Smooth muscle cell (in vitro differentiated cells): ENCODE measurements at regions not wholly inside any gene's neighbourhood (a gene's known extent, or its start where the extent isn't known, plus 50 kb on each side); places are given as distances from the start of the nearest gene placed in this dataset.

ENCODE experiments used
- DNase-seq: peaks from one replicate; lab custom pipeline; 2025; ENCODE audit not compliant: unreplicated experiment; lab: John Stamatoyannopoulos, UW
- H2AFZ ChIP-seq: fragments of 200-600 bp; sonication (generic); 2 replicates; pipeline ENCODE4 v1.6.0; 2016; ENCODE audit warnings: antibody characterized with exemption, low read depth, mild to moderate bottlenecking
- H3F3A ChIP-seq: fragments of 200-600 bp; sonication (generic); 2 replicates; pipeline ENCODE4 v1.6.0; 2017; ENCODE audit warnings: antibody characterized with exemption, low read depth
- H3K27ac ChIP-seq: fragments of 200-600 bp; sonication (generic); 2 replicates; pipeline ENCODE4 v1.5.1; 2016; ENCODE audit warnings: low read depth, mild to moderate bottlenecking
- H3K27me3 ChIP-seq: fragments of 200-600 bp; sonication (generic); 2 replicates; pipeline ENCODE4 v1.6.1; 2016; ENCODE audit warnings: low read depth, mild to moderate bottlenecking
- H3K36me3 ChIP-seq: fragments of 200-600 bp; sonication (generic); 2 replicates; pipeline ENCODE4 v1.5.1; 2016; ENCODE audit warnings: low read depth
- H3K4me1 ChIP-seq: fragments of 200-600 bp; sonication (generic); 2 replicates; pipeline ENCODE4 v1.5.1; 2016; ENCODE audit warnings: low read depth
- H3K4me2 ChIP-seq: fragments of 200-600 bp; sonication (generic); 2 replicates; pipeline ENCODE4 v1.6.0; 2016; ENCODE audit warnings: mild to moderate bottlenecking
- H3K4me3 ChIP-seq: fragments of 200-600 bp; sonication (generic); 2 replicates; pipeline ENCODE4 v1.5.1; 2016; ENCODE audit warnings: mild to moderate bottlenecking
- H3K79me2 ChIP-seq: fragments of 200-600 bp; sonication (generic); 2 replicates; pipeline ENCODE4 v1.6.0; 2016; ENCODE audit warnings: low read depth, mild to moderate bottlenecking
- H3K9ac ChIP-seq: fragments of 200-600 bp; sonication (generic); 2 replicates; pipeline ENCODE4 v1.6.0; 2016; ENCODE audit warnings: low read depth
- H3K9me3 ChIP-seq: fragments of 200-600 bp; sonication (generic); replicated peaks from 2 replicates; pipeline ENCODE4 v1.5.1; 2016; ENCODE audit warnings: low read depth
- H4K20me1 ChIP-seq: fragments of 200-600 bp; sonication (generic); 2 replicates; pipeline ENCODE4 v1.6.0; 2016; ENCODE audit warnings: low read depth
- CTCF ChIP-seq: fragments of 200-600 bp; sonication (generic); IDR thresholded peaks from 2 replicates; pipeline ENCODE4 v1.5.1; 2017; ENCODE audit warnings: borderline replicate concordance, mild to moderate bottlenecking, antibody characterized with exemption; ENCODE audit not compliant: insufficient read depth, poor library complexity, severe bottlenecking
- WGBS: methylation state at CpG from one replicate; pipeline ENCODE4 v1.1.7; 2016; ENCODE audit warnings: low lambda C conversion rate; 5-methylcytosine and 5-hydroxymethylcytosine counted together

GRCh38 chr1:200281201-200281835, 128.5 kb downstream of the ZNF281 start:
- no peak for DNase-seq
- no peaks in the 10 kb centered on the region for H3K9me3 ChIP-seq
- H3K4me2 ChIP-seq: no peak overlapping the region
- TF ChIP-seq CTCF: no peak
- H3K27ac ChIP-seq: no peak overlapping the region
- no peaks in the 10 kb centered on the region for H3F3A ChIP-seq
- H3K27me3 ChIP-seq: no peaks in the 10 kb centered on the region
- H3K36me3 ChIP-seq: no peaks in the 10 kb centered on the region
- no peak overlapping the region for H2AFZ ChIP-seq
- H3K79me2 ChIP-seq: no peaks in the 10 kb centered on the region
- no peaks in the 10 kb centered on the region for H3K4me1 ChIP-seq
- no peak overlapping the region for H3K4me3 ChIP-seq
- H4K20me1 ChIP-seq: no peaks in the 10 kb centered on the region
- no peak overlapping the region for H3K9ac ChIP-seq
- WGBS: 93% methylated on average over 8 of the region's 8 CpGs

- Histone ChIP-seq H3K36me3 (no peaks in the 10 kb centered on the region), H3K79me2 (no peaks in the 10 kb centered on the region), H3K4me3 (no peak overlapping the region), H3K9ac (no peak overlapping the region), H3K27me3 (no peaks in the 10 kb centered on the region), H3K27ac (no peak overlapping the region), H3K4me2 (no peak overlapping the region), H3K4me1 (no peaks in the 10 kb centered on the region), H4K20me1 (no peaks in the 10 kb centered on the region), H3F3A (no peaks in the 10 kb centered on the region), H3K9me3 (no peaks in the 10 kb centered on the region), H2AFZ (no peak overlapping the region)
- TF ChIP-seq CTCF: peak; percentile 57
- WGBS: 39% methylated on average over 4 of the region's 4 CpGs
- no peak for DNase-seq
Measured at GRCh38 chr1:200279810-200280411, 129.9 kb downstream of the ZNF281 start.

GRCh38 chr1:200275816-200276453, 133.9 kb downstream of the ZNF281 start:
- H3K4me3 ChIP-seq: no peak overlapping the region
- no peaks in the 10 kb centered on the region for H3K27me3 ChIP-seq
- TF ChIP-seq CTCF: no peak
- no peaks in the 10 kb centered on the region for H3F3A ChIP-seq
- WGBS: 83% methylated on average over 9 of the region's 9 CpGs
- no peaks in the 10 kb centered on the region for H3K79me2 ChIP-seq
- H3K36me3 ChIP-seq: no peaks in the 10 kb centered on the region
- no peaks in the 10 kb centered on the region for H4K20me1 ChIP-seq
- no peak for DNase-seq
- H3K9me3 ChIP-seq: no peaks in the 10 kb centered on the region
- no peaks in the 10 kb centered on the region for H3K4me1 ChIP-seq
- H2AFZ ChIP-seq: no peak overlapping the region
- peak overlapping the region; percentile 10 for H3K4me2 ChIP-seq
- no peak overlapping the region for H3K27ac ChIP-seq
- H3K9ac ChIP-seq: no peak overlapping the region
